NCI-H146 (cell line): ENCODE measurements at regions not wholly inside any gene's neighbourhood (a gene's known extent, or its start where the extent isn't known, plus 50 kb on each side); places are given as distances from the start of the nearest gene placed in this dataset.

Source experiments
- DNase-seq: peaks from one replicate; lab custom pipeline; 2025; lab: John Stamatoyannopoulos, UW

DNA sequence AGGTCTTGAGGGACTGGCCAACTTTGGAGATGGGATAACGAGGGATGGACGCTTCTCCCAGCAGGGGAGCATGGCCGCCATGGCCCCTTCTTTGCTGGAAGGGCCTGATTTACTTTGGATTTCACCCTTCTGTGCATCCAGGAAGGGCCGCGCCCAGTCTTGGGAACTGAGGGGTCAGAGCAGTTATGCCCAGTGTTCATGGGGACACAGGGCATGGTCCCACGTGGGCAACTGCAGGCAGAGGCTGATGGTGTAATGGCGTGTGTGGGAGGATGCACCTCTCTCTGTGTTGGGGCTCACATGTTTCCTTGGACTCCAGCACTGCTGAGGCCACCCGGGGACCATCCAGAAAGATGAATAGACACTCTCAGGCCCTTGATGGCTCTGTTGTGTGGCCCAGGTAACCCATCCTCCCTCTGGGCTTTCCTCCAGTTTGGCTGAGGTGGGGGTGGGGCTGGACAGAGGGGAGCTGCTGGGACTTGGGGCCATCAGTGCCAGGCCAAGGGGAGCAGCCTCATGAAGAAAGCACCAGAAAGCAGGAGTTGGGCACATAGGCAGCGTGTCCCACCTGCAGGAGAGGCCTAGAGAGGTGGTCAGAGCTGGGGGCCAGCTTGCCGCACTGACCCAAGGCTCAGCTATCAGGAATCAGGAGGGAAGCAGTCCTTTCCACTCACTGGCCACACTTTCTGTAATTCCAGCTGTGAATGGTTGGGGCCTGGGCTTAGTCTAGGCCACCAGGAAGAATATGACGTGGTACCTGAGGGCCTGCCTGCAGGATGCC lies 1033.9 kb downstream of the TBC1D22A start:
- DNase-seq = no peak

DNA sequence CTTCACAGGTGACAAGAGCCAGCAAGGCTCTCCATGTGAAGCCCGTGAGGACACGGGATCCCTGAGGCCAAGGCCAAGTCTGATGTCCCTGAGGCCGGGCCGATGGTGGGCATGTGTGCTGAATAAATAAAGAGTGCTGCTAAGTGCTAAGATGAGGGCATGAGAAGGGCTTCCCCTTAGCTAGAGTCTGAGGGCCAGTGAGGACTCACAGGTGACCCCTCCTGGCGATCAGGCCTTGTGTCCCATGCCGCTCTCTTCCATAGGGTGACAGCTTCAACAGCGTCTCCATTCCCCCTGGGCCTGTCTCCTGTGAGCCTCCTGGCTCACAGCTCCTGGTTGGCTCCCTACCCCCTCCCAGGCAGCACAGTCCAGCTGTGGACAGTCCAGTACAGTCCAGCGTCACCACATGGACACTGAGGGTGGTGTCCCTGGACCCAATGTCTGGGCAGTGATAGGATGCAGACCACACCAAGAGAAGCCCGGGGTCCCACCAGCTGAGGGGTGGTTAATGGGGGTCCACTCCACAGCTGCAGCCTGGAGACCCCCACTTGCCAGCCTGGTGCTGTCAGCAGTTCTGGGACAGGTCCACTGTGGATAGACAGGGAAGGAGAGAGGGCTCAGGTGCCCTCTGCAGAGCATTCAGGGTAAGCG lies 1033.2 kb downstream of the TBC1D22A start:
- DNase-seq = no peak

DNA sequence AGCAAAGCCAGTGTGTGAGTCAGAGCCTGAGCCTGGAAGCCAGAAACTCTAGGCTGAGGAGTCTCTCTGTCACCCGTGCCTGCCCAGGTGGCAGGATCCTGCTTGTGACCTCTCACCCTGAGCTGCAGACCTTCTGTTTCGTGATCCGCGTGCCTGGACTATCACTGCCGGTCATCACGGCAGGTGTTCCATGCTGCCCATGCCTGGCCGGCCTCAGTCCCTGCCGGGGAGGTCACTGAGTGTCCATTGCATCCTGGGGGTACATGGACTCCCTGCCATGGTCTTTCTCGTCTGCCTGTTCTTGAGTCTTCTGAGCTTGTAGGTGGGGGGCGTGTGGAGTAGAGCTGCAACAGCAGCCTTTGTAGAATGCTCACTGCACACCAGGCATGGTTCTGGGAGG lies 1032.4 kb downstream of the TBC1D22A start:
- no peak for DNase-seq

DNA sequence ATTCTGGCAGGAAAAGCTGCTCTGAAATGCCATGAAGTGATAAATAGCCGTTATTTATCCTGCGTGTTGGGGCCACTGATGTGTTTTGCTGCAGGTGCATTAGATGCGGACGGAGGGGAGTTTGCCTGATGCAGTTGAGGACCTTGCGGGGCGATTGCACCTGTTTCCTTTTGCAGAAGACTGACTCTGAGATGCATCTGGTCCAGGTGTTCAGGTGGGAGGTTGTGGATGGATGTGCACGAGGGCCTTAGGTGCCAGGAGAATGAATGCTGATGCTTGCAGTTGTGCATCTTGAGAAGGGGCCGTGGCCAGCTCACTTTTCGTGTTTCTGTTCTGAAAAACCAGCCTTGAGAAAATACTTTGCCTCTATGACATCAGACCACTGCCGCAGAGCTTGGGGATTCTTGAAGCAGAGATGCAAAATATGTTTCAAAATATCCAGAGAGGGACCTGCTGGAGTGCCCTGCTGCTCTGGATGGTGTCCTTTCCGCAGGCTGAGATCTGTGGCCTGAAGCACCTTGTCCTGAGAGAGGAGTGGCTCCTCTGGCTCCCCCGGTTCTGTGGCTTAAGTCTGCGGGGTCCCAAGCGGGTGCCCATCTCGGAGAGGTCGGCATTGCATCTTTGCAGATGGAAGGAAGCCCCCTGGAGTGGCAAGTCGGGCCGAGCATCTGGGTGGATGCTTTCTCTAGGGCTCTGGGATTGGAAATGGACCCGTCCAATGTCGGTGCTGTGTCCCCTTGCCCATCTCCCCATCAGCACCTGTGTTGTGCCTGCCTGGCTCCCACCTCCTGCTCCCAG lies 1031.1 kb downstream of the TBC1D22A start:
- DNase-seq = no peak

DNA sequence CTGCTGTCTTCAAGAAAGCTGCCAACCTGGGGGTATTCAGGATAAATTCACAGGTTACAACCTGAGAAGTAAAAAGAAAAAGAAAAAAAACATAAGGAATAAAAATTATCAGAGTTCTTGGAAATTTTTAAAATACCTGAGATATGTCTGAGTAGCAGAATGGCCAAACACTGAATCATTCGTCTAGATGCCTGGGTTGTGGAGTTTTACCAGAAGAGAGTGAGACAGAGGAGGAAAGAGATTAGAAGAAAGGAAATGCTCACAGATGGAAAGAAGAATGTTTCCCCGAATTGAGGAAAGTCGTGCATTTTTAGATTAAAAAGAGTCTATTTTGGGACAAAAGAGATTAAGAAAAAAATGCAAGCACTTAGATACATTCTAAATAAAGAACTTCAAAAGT lies 1026.7 kb downstream of the TBC1D22A start:
- no peak for DNase-seq

DNA sequence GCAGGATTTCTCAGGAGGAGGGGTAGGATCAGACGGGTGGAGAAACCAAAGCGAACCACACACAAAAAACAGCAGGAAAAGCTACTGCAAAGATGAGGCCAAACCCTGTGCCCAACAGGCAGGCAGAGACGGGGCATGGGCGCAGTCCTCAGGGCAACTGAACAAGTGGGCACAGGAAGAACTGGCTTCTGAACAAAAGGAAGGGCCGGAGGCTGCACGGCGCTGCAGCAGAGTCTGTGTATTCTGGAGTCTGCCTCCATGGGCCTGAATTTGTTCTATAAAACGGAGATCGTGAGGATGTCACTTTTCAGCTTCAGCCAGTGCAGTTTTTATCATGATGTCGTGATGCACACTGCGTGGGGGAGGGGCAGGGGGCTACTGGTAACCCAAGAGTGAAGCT lies 1026.0 kb downstream of the TBC1D22A start:
- no peak for DNase-seq

DNA sequence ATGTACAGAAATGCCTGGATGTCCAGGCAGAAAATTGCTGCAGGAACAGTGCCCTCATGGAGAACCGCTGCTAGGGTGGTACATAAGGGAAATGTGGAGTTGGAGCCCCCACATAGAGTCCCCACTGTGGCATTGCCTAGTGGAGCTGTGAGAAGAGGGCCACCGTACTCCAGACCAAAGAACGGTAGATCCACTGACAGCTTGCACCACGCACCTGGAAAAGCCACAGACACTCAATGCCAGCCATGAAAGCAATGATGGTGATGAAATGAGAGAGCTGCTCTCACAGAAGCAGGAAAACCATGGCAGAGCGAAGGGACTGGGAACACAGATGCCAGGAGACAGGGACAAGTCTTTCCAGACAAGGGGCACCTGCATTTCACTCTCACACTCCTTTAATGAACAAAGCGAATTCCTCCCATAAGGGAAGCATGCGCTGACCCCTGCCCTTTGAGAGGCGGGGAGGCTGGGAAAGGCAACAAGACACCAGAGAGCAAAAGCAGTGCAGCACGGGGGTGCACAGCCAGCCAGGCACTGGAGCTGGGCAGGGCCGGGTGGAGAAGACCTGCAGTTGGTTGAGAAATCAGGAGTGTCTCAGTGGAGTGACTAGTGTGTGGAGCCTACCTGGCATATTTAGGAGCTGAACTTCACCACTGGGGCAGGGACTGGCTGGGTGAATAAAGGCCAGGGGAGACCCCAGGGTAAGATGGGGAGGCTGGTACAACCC lies 1025.2 kb downstream of the TBC1D22A start:
- no peak for DNase-seq

DNA sequence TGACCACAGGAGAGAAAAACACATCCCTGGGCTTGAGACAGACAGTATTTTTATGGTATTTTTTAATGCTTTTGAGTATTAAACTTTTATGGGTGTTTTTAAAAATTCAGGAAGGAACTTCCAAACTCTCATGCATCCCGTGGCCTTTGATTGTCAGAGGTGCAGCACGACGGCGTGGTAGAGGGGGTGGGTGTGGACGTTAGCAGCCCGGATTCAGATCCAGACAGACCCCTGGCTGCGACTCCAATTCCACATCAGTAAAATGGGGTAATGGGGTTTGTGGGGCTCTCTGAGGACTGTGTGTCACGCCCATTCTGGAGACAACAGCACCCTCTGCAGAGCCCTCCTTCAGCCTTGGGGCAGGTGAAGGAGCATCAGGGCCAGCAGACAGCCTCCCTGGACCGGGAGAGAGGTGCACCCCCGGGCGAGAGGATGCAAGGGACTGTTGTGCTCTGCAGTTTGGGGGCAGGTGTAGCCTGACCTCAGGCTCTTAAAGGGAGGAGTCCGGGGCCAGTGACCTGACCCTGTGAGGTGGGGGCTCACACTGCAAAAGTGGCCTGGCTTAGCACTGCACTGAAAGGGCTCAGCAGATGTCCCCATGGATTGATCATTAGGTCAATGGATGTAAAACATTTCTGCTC lies 1024.3 kb downstream of the TBC1D22A start:
- no peak for DNase-seq

DNA sequence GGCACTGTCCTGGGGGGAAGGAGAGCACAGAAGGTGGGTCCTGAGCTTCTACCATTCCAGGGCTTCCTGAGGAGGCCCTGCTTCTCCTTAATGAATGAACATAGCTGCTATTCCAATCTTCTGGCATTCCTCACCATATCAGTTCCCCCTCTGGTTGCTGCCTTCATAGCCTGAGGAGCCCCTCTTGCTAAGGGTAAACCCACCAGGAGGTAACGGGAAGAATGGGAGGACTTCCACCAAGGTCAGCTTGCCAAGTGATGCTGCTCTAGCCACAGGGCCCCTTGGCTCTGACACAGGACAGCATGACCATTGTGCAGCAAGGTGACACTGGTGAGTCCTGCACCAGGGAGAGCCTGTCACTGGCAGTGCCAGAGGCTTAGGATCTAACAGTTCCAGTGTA lies 1022.5 kb downstream of the TBC1D22A start:
- DNase-seq = no peak

DNA sequence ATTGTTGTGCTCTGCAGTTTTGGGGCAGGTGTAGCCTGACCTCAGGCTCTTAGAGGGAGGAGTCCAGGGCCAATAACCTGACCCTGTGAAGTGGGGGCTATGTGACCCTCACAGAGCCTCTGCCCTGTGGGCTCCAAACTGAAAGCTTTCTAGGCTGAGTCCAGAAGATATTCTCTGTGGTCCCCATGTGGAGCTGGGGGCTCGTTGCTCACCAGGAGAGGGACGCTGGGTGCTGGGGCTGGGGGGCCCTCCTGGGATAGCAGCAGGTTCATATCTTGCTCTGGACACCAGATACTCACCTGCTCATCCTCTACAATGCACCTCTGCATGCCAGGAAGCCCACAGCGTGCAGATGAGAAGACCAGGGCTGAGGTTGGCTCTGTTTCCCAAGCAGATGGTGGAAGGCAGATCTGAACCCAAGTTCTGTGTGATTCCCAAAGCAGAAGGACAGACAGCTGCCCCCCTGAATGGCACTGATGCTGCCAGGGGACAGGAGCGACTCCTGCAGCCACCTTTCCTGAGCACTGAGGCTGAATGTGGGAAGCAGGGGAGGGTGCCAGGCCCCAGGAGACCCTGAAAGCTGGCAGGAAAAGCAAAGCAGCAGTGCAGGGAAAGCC lies 1022.0 kb downstream of the TBC1D22A start:
- no peak for DNase-seq

DNA sequence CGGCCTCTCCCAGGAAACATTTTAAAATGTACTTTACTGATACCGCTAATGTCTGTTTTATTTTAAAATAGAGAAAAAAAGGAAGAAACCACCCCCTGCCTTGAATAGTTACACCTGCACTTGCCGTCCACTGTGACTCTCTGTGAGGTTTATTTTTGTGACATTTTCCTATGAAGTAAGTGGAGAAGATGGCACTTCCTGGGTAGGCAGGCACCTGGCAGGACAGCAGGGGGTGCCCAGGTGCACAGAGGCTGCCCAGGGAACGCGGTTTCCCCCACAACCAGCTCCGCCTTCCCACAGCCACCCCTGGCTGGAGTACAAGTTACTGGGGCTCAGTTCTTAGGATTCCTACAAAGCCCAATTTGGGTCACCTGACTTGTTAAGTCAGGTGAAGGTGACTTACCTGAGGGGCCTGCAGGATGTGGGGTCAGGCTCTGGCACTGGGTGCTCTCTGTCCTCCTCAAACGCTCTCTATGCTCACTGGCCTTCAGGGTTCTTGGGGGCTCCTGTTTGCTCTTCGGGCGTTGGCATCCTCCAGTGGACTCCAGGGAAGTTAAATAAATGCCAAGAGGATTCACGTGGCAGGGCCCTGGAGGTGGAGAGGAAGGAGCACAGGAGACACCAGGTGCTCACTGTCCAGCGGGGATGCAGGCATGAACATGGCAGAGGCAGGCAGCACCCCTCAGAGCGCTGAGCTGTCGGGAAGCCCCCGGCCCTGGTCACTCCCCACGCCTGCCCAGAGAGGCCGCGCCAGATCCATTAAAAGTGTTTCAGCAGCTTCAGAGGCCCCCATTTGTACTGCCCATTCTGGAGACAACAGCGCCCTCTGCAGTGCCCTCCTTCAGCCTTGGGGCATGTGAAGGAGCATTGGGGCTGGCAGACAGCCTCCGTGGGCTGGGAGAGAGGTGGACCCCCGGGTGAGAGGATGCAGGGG lies 1021.2 kb downstream of the TBC1D22A start:
- DNase-seq = no peak

DNA sequence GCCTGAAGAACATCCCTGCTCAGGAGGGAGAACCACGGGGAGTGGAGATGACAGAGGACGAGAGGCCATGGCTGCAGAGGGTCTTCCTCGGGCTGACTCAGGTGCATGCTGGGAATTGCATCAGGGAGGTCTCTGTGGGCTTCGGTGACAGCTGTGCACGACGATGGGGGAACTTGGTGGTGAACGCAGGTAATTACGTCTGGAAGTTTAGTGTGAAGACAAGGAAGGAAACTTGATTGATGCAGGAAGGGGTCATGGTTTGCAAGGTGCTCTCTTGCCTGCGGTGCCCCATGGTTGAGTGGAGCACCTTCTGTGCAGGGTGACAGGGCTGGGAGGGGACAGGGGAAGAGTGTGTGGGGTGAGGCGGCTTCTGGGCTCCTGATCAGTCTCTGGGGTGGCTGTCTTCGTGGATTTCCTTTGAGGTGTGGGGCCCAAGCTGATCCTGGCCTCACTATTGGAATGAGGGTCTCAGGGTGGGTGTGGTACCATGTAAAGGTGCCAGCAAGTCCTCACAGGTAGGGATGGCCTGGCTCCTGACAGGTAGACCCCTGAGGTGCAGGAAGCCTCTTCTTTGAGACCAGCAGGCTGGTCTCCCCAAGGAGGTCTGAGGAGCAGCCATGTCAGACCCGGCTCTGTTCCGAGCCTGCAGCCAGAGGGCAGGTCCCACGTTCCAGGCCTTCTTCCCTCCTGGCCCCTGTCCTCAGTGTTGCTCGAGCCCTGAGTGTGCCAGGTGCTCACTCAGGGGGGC lies 1020.1 kb downstream of the TBC1D22A start:
- no peak for DNase-seq

DNA sequence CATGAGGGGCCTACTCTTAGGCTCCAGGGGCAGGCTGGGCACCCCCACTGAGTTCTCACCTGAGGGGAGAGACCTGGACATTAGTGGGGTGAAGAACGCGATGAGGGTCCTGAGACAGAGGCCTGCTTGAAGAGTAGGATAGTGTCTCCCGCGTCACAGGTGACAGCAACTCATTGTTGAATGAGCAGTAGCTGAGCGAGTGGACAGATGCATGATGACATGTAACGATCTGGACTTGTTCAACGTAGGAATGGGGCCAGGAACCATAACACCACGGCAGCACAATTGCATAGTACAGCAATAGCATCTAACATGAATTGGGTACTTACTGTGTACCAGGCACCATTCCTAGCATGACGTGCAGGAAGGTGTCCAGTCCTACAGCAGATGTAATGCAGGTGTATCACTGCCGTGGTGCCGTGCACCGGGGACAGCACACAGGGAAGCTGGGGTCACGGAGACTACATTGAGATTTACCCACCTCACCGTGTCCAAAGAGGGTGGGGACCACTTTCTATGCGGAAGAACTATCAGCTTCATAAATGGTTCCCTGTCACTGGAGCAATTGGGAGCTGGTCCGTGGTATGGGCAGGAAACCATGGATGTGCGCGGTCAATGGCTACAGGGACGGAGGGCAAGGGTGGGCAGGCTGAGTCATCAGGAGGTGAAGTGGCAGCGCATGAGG lies 1019.1 kb downstream of the TBC1D22A start:
- DNase-seq = no peak

DNA sequence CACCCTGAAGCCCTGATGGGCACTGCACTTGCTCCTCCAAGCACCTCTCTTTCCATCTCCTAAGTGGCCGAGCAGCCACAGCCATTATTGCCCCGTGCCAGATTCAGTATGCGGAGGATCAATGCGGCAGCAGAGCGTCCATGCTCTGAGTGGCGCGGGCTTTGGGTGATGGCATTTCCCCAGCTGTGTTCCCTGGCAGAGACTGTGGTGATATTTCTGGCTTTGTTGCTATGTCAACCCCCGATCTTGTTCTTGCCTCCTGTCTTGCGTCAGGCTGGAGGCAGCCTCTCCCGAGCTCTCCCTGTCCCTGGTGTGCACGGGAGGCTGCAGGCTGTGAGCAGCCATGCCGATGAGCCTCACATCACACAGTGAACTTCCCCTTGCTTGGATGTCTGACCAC lies 1018.6 kb downstream of the TBC1D22A start:
- no peak for DNase-seq

DNA sequence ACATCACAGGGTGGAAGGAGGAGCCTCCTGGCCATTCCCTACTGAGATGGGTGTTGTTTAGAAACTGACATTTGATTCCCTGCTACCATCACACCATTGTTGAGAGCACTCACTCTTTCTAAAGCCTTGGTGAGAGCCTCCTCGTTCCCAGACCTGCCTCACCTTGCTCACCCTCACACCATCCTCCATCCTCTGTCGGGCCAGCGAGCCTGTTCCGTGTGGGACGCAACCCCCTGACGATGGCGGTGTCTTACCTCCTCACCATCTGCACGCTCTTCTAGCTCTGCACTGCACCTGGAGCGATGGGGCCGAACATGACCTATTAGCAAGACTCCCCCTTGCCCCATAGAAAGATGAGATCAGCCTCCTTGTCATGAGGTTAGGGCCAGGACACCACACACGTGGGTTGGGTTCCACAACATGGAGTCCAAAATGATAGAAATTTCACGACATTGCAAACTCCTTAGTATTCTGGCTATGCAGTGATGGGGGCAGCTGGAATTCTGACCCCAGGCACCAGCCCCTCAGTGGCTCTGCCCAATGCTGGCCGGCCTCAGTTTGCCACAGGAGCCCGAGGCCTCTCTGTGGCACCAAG lies 1017.9 kb downstream of the TBC1D22A start:
- no peak for DNase-seq

DNA sequence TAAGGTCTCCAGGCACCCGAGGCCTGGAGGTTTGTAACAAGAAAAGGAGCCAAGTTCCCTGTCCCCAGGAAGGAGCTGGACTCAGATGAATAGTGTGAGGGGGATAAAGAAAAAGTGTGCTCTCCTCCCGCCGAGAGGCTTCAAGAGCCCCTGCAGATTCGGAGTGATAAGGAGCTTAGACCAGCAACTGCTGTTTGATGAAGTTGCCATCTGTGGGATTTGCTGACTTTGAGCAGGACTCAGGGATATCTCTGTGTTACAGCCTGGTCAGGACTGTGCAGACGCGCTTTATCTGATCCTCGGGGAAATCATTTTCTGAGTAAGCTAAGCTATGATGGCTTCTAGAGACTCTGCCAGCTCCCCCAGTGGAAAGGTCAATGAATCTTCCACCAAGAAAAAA lies 1017.0 kb downstream of the TBC1D22A start:
- DNase-seq = no peak

DNA sequence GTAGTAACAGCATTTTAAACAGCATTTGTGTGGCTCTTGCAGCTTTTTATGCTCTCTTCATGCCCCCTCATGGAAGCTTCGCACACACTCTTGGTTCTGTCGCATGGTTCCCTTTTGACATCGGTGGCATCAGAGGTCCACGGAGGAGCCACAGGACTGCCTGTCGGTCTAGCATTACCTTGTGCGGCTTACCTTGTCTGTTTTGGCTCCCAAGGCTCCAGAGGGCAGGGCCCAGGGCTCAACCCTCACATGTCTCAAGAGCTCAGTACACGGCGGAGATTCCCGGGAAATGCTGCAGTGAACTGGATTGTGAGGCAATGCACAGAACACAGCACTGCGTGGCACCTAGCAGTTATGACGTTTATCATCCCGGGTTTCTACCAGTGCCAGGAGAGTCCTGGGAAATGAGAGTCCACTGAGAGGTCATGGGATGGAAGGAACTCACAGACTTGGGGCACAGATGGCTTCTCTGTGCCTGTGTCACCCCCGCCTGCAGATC lies 1015.8 kb downstream of the TBC1D22A start:
- no peak for DNase-seq

DNA sequence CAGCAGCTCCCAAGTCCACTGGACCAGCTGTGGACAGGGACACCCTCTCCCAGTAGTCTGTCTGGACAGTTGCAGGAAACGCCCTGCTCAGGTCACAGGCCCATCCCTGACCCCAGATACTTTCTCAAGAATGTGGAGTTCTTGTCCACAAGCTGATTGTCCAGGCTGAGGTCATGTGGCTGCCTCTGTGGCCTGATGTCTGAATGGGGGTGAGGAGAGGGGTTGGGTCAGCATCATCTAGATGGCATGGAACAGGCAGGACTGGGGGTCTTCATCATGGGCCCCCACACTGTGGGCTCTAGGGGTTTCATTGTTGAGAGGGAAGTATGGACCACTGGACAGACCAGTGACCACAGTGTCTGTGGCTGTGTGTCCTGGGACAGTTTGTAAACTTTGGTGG lies 1015.0 kb downstream of the TBC1D22A start:
- no peak for DNase-seq
